Ishikawa (cell line): ENCODE measurements at regions not wholly inside any gene's neighbourhood (a gene's known extent, or its start where the extent isn't known, plus 50 kb on each side); places are given as distances from the start of the nearest gene placed in this dataset.
A peak's percentile ranks its signal among the peaks of the same experiment; 100 is the strongest.

ENCODE experiments used
- CEBPB ChIP-seq: IDR thresholded peaks from 2 replicates; pipeline ENCODE4 v1.6.1; 2012
- CREB1 ChIP-seq: IDR thresholded peaks from 2 replicates; pipeline ENCODE4 v1.6.1; 2012; ENCODE audit warnings: low read depth
- EGR1 ChIP-seq: IDR thresholded peaks from 2 replicates; pipeline ENCODE4 v1.6.1; 2012
- EP300 ChIP-seq: IDR thresholded peaks from 2 replicates; pipeline ENCODE4 v1.6.1; 2012; ENCODE audit warnings: borderline replicate concordance
- FOXM1 ChIP-seq: IDR thresholded peaks from 2 replicates; pipeline ENCODE4 v1.6.1; 2012; ENCODE audit warnings: low read depth, borderline replicate concordance
- MAX ChIP-seq: IDR thresholded peaks from 2 replicates; pipeline ENCODE4 v1.6.1; 2012
- NFIC ChIP-seq: IDR thresholded peaks from 2 replicates; pipeline ENCODE4 v1.6.1; 2012
- RAD21 ChIP-seq: IDR thresholded peaks from 2 replicates; pipeline ENCODE4 v1.6.1; 2012; ENCODE audit warnings: low read depth
- TAF1 ChIP-seq: IDR thresholded peaks from 2 replicates; pipeline ENCODE4 v1.6.1; 2012; ENCODE audit warnings: low read depth, mild to moderate bottlenecking
- TCF12 ChIP-seq: IDR thresholded peaks from 2 replicates; pipeline ENCODE4 v1.6.1; 2012; ENCODE audit warnings: low read depth
- TEAD4 ChIP-seq: IDR thresholded peaks from 2 replicates; pipeline ENCODE4 v1.6.1; 2012
- USF1 ChIP-seq: IDR thresholded peaks from 2 replicates; pipeline ENCODE4 v1.6.1; 2012
- YY1 ChIP-seq: IDR thresholded peaks from 2 replicates; pipeline ENCODE4 v1.6.1; 2012; ENCODE audit warnings: low read depth
- ZBTB7A ChIP-seq: IDR thresholded peaks from 2 replicates; pipeline ENCODE4 v1.6.1; 2012; ENCODE audit warnings: low read depth
- TF ChIP-seq, protein P1 (sequence below): IDR thresholded peaks from 2 replicates; pipeline ENCODE4 v1.6.1; 2012; ENCODE audit warnings: low read depth, mild to moderate bottlenecking

DNA sequence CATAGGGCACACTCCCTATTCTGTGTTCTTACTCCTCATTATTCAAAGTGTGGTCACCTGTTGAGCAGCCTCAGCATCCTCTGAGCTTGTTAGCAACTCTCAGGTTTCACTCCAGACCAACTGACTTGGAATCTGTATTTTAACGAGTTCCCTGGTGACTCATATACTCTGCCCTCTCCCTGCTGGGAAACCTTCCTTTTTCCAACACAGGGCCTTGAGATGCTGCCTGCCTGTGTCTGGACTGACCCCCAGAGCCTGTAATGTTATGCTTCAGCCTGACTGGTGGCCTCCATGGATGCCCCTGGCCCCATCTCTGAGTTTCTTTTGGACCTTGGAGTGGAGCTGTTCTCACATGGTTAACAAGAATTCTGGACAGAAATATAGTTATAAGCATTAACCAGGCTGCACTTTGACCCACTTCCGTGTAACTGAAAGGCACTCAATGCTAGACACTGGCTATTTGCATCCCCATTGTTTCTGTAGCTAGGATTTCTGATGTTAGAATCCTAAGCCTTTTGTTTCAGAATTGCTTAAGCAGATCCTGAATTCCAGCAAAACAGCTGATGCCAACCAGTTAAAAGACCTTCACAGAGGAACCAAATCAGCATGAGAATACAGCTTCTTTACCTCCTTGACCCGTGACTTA lies 262.6 kb downstream of the STIM2 start:
- TF ChIP-seq EGR1 (no peak), EP300 (peak; percentile 81), USF1 (no peak), NFIC (0 out of 2 replicates have a peak, but pooled peaks have one; percentile 25), FOXM1 (no peak), RAD21 (0 out of 2 replicates have a peak, but pooled peaks have one; percentile 15), ZBTB7A (no peak), TEAD4 (peak; percentile 53), CREB1 (no peak), TCF12 (peak; percentile 73; the same call in 1 of the 2 replicates), TAF1 (no peak), YY1 (no peak), CEBPB (no peak), MAX (peak; percentile 17; the same call in 1 of the 2 replicates)
- TF ChIP-seq, protein P1, sequence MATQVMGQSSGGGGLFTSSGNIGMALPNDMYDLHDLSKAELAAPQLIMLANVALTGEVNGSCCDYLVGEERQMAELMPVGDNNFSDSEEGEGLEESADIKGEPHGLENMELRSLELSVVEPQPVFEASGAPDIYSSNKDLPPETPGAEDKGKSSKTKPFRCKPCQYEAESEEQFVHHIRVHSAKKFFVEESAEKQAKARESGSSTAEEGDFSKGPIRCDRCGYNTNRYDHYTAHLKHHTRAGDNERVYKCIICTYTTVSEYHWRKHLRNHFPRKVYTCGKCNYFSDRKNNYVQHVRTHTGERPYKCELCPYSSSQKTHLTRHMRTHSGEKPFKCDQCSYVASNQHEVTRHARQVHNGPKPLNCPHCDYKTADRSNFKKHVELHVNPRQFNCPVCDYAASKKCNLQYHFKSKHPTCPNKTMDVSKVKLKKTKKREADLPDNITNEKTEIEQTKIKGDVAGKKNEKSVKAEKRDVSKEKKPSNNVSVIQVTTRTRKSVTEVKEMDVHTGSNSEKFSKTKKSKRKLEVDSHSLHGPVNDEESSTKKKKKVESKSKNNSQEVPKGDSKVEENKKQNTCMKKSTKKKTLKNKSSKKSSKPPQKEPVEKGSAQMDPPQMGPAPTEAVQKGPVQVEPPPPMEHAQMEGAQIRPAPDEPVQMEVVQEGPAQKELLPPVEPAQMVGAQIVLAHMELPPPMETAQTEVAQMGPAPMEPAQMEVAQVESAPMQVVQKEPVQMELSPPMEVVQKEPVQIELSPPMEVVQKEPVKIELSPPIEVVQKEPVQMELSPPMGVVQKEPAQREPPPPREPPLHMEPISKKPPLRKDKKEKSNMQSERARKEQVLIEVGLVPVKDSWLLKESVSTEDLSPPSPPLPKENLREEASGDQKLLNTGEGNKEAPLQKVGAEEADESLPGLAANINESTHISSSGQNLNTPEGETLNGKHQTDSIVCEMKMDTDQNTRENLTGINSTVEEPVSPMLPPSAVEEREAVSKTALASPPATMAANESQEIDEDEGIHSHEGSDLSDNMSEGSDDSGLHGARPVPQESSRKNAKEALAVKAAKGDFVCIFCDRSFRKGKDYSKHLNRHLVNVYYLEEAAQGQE: no peak

DNA sequence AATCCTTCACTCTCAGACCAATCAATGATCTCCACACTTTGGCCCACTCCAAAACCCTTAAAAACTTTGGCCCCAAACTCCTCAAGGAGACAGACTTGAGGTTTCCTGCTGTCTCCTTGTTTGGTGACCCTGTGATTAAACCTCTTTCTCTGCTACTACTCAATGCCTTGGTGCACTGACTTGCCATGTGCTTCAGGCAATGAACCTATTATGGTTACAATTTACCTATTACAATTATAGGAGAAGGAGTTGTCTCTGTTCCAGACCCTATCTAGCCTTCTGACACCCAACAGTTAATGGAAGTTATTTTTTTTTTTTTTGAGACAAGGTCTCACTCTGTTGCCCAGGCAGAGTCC lies 263.1 kb downstream of the STIM2 start:
- TF ChIP-seq MAX (no peak), USF1 (no peak), ZBTB7A (no peak), YY1 (no peak), EP300 (no peak), TEAD4 (no peak), TCF12 (no peak), FOXM1 (no peak), RAD21 (no peak)
- TF ChIP-seq, protein P1: no peak

GRCh38 chr4:27126895-27127294 lies 266.3 kb downstream of the STIM2 start:
- TF ChIP-seq TEAD4 (peak; percentile 88), YY1 (peak; percentile 61; the same call in 1 of the 2 replicates), FOXM1 (peak; percentile 77), EP300 (peak; percentile 97), CEBPB (peak; percentile 55; the same call in 1 of the 2 replicates), MAX (0 out of 2 replicates have a peak, but pooled peaks have one; percentile 35), TCF12 (peak; percentile 98), NFIC (peak; percentile 87)

DNA sequence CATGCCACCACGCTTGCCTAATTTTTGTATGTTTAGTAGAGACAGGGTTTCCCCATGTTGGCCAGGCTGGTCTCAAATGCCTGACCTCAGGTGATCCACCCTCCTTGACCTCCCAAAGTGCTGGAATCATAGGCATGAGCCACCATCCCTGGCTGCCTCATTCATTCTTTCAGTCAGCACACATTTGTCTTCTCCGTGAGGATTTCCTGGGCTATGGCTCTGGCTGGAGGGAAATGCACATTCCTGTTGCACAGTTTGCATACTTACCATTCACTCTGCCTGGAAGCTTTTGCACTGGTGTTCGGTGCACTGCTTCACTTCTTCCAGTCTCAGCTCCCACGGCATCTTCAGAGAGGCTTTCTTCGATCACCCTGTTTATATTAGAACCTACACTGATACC lies 267.8 kb downstream of the STIM2 start:
- TF ChIP-seq USF1 (no peak), NFIC (no peak), TEAD4 (no peak), EP300 (no peak), CEBPB (no peak)
- TF ChIP-seq, protein P1: no peak
